Heart right ventricle (tissue), 16 donors: ENCODE measurements at regions not wholly inside any gene's neighbourhood (a gene's known extent, or its start where the extent isn't known, plus 50 kb on each side); places are given as distances from the start of the nearest gene placed in this dataset.

Source experiments
- ATAC-seq, 8 donors: fragments of 200-7000 bp; cut with Tn5 transposase; one replicate each; pipeline ENCODE4 v1.9.1; 2020; ENCODE audit warnings: mild to moderate bottlenecking in 8 of 8, moderate library complexity in 8 of 8, moderate number of reproducible peaks in 1 of 8
- DNase-seq, 2 donors: peaks; one replicate each; pipeline ENCODE4 v3.0.0-alpha.2; 2020
- H3K27ac ChIP-seq, 10 donors: fragments of 200-600 bp; sonication (generic) in 2 of 10; one replicate each; pipeline versions ENCODE4 v1.5.0 to v1.8.0; 2020 to 2022; ENCODE audit warnings: mild to moderate bottlenecking in 3 of 10
- H3K27me3 ChIP-seq, 7 donors: fragments of 200-600 bp; one replicate each; pipeline ENCODE4 v1.8.0; 2021 to 2022; ENCODE audit warnings: mild to moderate bottlenecking in 2 of 7
- H3K36me3 ChIP-seq, 9 donors: fragments of 200-600 bp; sonication (generic) in 1 of 9; one replicate each; pipeline versions ENCODE4 v1.5.0 to v1.8.0; 2020 to 2022; ENCODE audit warnings: mild to moderate bottlenecking in 2 of 9
- H3K4me1 ChIP-seq, 9 donors: fragments of 200-600 bp; sonication (generic) in 1 of 9; one replicate each; pipeline versions ENCODE4 v1.5.0 to v1.8.0; 2020 to 2022; ENCODE audit warnings: mild to moderate bottlenecking in 4 of 9
- H3K4me3 ChIP-seq, 10 donors: fragments of 200-600 bp; sonication (generic) in 2 of 10; one replicate each; pipeline versions ENCODE4 v1.5.0 to v1.8.0; 2020 to 2022; ENCODE audit warnings: mild to moderate bottlenecking in 7 of 10, moderate library complexity in 2 of 10
- H3K9me3 ChIP-seq, 11 donors: fragments of 200-600 bp in 10 of 11; sonication (generic) in 2 of 11; one replicate each; pipeline versions ENCODE4 v1.5.0 to v1.8.0; 2013 to 2022; ENCODE audit warnings: mild to moderate bottlenecking in 2 of 11, control low read depth in 1 of 11, moderate library complexity in 1 of 11
- WGBS, 2 donors: extraction: QIAGEN DNeasy Blood & Tissue Kit; methylation state at CpG; one replicate each; pipeline ENCODE4 v1.1.7; 2013; ENCODE audit warnings: inconsistent platforms in 1 of 2; 5-methylcytosine and 5-hydroxymethylcytosine counted together
- intact Hi-C, 10 donors: fragments of 100-400 bp; cut with DNase I; formaldehyde crosslinking; loops; one replicate each; pipeline versions ENCODE4 v1.11.1 to v1.14.2; 2022
- TF ChIP-seq, protein P1 (sequence below), 9 donors: fragments of 200-600 bp; sonication (generic) in 2 of 9; IDR thresholded peaks; one replicate each; pipeline versions ENCODE4 v1.5.0 to v1.8.0; 2021 to 2022; ENCODE audit warnings: antibody characterized with exemption in 9 of 9, mild to moderate bottlenecking in 5 of 9, moderate library complexity in 1 of 9
- donor health status: Arrhythmogenic right ventricular cardiomyopathy.
- donor health status: ischemic (EF 13 %, LVEDD 7.1; RV severe dilation, severe dysfunction).
- donor health status: healthy with polysubstance abuse.
- donor health status: DM: no; HTN: yes; CAD: no.
- donor health status: DM: no; HTN: no; CAD: no.
- donor health status: ischemic (EF 25% LVEDD 6.9; RV normal size, moderate dysfunction).
- donor health status: ischemic (EF 25% LVEDD 5.7; RV mildly dilated, moderate dysfunction).
- donor health status: healthy.
- donor health status: DM: yes; HTN: yes; CAD: no.
- donor health status: Ischemic cardiomyopathy.
- donor health status: ischemic (EF 35%, LVEDD 5.7; RV mildly dilated, moderate dysfunction).
- donor health status: nonischemic (EF 11% LVEDD 7.7; RV severe dilation, severe dysfunction).
- donor health status: DM: yes; HTN: yes; CAD: no.
- donor health status: PGD.
- donor health status: ischemic (EF 29% LVEDD 5.4; RV normal size, mild dysfunction).
- donor health status: nonischemic (EF 23%, LVEDD 6.1; RV moderate dilation, normal function).

DNA sequence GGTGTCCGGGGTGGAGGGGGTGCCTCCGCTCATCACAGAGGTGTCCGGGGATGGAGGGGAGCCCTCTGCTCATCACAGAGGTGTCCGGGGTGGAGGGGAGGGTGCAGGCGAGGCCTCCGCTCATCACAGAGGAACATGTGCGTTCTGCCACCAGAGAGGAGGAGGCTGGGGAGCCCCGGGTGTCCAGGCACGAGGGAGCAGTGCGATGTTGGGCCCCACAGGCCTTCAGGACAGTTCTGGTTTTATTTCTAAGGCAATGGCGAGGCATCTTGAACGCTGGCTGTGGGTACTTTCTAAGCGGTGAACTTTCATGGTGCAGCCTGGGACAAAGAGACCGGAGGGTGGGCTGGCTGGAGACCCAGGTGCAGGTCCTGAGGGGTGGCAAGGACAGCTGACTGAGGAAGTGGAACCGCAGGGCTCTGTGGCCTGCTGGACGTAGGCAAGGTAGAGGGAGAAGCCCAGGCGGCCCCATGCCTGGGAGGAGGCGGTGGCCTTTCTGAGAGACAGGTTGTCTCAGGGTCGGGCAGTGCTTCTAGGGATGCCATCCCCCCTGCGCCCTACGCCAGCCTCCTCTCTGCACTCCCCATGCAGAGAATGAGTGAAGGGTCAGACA, 196.6 kb upstream of the SALL3 start:
- TF ChIP-seq, protein P1, sequence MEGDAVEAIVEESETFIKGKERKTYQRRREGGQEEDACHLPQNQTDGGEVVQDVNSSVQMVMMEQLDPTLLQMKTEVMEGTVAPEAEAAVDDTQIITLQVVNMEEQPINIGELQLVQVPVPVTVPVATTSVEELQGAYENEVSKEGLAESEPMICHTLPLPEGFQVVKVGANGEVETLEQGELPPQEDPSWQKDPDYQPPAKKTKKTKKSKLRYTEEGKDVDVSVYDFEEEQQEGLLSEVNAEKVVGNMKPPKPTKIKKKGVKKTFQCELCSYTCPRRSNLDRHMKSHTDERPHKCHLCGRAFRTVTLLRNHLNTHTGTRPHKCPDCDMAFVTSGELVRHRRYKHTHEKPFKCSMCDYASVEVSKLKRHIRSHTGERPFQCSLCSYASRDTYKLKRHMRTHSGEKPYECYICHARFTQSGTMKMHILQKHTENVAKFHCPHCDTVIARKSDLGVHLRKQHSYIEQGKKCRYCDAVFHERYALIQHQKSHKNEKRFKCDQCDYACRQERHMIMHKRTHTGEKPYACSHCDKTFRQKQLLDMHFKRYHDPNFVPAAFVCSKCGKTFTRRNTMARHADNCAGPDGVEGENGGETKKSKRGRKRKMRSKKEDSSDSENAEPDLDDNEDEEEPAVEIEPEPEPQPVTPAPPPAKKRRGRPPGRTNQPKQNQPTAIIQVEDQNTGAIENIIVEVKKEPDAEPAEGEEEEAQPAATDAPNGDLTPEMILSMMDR (IDR thresholded peaks at IDR 0.05), result no peak
- Histone ChIP-seq H3K36me3 (no peaks in the 10 kb centered on the region), H3K27ac (no peak overlapping the region), H3K27me3 (peaks cover 0 to 4% (median 0%) of the 10 kb centered on the region in 7 donors), H3K9me3 (no peaks in the 10 kb centered on the region), H3K4me1 (no peaks in the 10 kb centered on the region), H3K4me3 (no peak overlapping the region)
- intact Hi-C loops, result no loop called here
- WGBS, 2 donors, result 85 to 87% methylated on average over 21 of the region's 21 CpGs
- DNase-seq (no peak), ATAC-seq (no peak)

DNA sequence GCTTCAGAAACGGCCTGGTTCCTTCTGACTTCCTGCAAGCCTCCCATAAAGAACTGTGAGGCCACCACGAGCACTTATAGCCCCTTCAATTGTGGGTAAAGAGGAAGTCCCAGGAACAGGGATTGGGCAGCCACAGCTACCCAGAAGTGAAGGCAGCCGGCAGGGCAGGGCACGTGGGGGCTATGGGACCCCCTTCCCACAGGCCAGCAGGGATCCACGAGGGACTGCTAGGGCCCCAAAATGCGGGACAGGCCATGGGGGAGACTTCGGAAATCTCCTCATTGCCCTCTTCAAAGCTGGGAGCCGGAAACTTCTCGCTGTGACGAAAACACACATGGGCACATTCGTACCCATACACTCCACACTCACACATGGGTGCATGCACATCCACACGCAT, 196.1 kb upstream of the SALL3 start:
- intact Hi-C loops, result no loop called here
- TF ChIP-seq, protein P1 (IDR thresholded peaks at IDR 0.05), result no peak
- 72 to 73% methylated on average over 12 of the region's 12 CpGs for WGBS, 2 donors
- no peaks in the 10 kb centered on the region for H3K4me1 ChIP-seq
- H3K27me3 ChIP-seq, result peaks cover 0 to 6% (median 2%) of the 10 kb centered on the region in 7 donors
- ATAC-seq, result no peak
- H3K27ac ChIP-seq, result no peak overlapping the region
- H3K36me3 ChIP-seq, result no peaks in the 10 kb centered on the region
- no peak overlapping the region for H3K4me3 ChIP-seq
- no peak for DNase-seq
- H3K9me3 ChIP-seq, result no peaks in the 10 kb centered on the region

DNA sequence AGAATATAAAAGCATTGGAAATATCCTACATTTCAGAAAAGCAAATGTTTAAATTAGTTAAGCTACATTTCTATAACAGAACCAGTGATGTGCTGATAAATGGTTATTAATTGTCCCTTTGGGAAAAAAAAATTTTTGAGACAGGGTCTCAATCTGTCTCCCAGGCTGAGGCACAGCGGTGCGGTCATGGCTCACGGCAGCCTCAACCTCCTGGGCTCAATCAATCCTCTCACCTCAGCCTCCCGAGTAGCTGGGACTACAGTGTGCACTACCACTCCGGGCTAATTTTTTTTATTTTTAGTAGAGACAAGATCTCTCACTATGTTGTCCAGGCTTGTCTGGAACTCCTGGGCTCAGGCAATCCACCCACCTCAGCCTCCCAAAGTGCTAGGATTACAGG, 194.8 kb upstream of the SALL3 start:
- TF ChIP-seq, protein P1 (IDR thresholded peaks at IDR 0.05), result no peak
- ATAC-seq, result no peak
- Histone ChIP-seq H3K36me3 (no peaks in the 10 kb centered on the region), H3K4me1 (no peaks in the 10 kb centered on the region), H3K4me3 (no peak overlapping the region), H3K27me3 (peaks cover 0 to 9% (median 3%) of the 10 kb centered on the region in 7 donors), H3K9me3 (no peaks in the 10 kb centered on the region), H3K27ac (no peak overlapping the region)
- 95 to 96% methylated on average over 5 of the region's 5 CpGs for WGBS, 2 donors
- DNase-seq, result no peak
- intact Hi-C loops, result no loop called here

DNA sequence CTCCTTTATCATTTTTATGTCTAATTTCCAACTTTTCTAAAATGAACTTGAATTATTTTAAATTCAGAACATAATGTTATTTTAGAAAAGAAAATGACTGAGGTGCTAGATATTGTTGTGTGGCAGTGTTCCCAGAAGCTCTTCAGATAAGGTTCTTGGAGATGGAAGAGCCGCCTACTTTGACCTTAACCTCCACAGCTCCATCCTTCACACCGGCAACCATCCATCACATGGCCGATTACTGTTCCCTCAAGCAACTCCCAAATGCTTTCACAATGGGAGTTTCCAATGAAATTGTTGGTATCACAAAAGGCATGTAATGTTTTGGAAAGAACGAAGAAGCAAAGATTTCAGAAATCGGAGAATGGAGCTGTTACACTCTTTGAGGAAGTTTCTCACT, 193.9 kb upstream of the SALL3 start:
- ATAC-seq (no peak), DNase-seq (no peak)
- H3K27me3 ChIP-seq, result peaks cover 0 to 18% (median 5%) of the 10 kb centered on the region in 7 donors
- intact Hi-C loops, result no loop called here
- no peak overlapping the region for H3K4me3 ChIP-seq
- no peak overlapping the region for H3K27ac ChIP-seq
- no peaks in the 10 kb centered on the region for H3K4me1 ChIP-seq
- H3K9me3 ChIP-seq, result no peaks in the 10 kb centered on the region
- 62 to 73% methylated on average over 5 of the region's 5 CpGs for WGBS, 2 donors
- H3K36me3 ChIP-seq, result no peaks in the 10 kb centered on the region
- TF ChIP-seq, protein P1 (IDR thresholded peaks at IDR 0.05), result no peak
